Suppressor macrophage treated with lipopolysaccharide for 4 hours (primary cell): ENCODE measurements at regions not wholly inside any gene's neighbourhood (a gene's known extent, or its start where the extent isn't known, plus 50 kb on each side); places are given as distances from the start of the nearest gene placed in this dataset.
"Not testable (repeated sequence)": the region's sequence is repeated elsewhere in the genome, so short reads cannot be mapped to it uniquely, and the experiment has no call there.

ENCODE experiments used
- DNase-seq: peaks from one replicate; pipeline ENCODE4 v3.0.0-alpha.2; 2020

- no peak for DNase-seq
These were observed 478.1 kb downstream of the KLF5 start for GRCh38 chr13:73536865-73537264.

- no peak for DNase-seq
These were observed 476.5 kb downstream of the KLF5 start for GRCh38 chr13:73535341-73535740.

GRCh38 chr13:73532987-73533510 is 474.2 kb downstream of the KLF5 start:
- no peak for DNase-seq

GRCh38 chr13:73532582-73532981 is 473.8 kb downstream of the KLF5 start:
- DNase-seq: no peak

- no peak for DNase-seq
These were observed 472.2 kb downstream of the KLF5 start for GRCh38 chr13:73531014-73531413.

GRCh38 chr13:73522937-73523336 is 464.1 kb downstream of the KLF5 start:
- DNase-seq: no peak

- DNase-seq: no peak
These were observed 463.2 kb downstream of the KLF5 start for GRCh38 chr13:73521985-73522524.

- no peak for DNase-seq
These were observed 462.5 kb downstream of the KLF5 start for GRCh38 chr13:73521290-73521624.

GRCh38 chr13:73520566-73521289 is 461.9 kb downstream of the KLF5 start:
- DNase-seq: no peak

GRCh38 chr13:73520135-73520534 is 461.3 kb downstream of the KLF5 start:
- DNase-seq: not testable (repeated sequence)

- DNase-seq: no peak
These were observed 460.8 kb downstream of the KLF5 start for GRCh38 chr13:73519396-73520116.

GRCh38 chr13:73517766-73518165 is 459.0 kb downstream of the KLF5 start:
- DNase-seq: no peak

GRCh38 chr13:73516731-73517130 is 457.9 kb downstream of the KLF5 start:
- DNase-seq: no peak

GRCh38 chr13:73514208-73514607 is 455.4 kb downstream of the KLF5 start:
- no peak for DNase-seq

GRCh38 chr13:73513751-73514150 is 454.9 kb downstream of the KLF5 start:
- no peak for DNase-seq

- no peak for DNase-seq
These were observed 450.0 kb downstream of the KLF5 start for GRCh38 chr13:73508841-73509240.

- no peak for DNase-seq
These were observed 446.6 kb downstream of the KLF5 start for GRCh38 chr13:73505376-73505890.

GRCh38 chr13:73499695-73500094 is 440.9 kb downstream of the KLF5 start:
- DNase-seq: no peak

GRCh38 chr13:73497430-73497829 is 438.6 kb downstream of the KLF5 start:
- no peak for DNase-seq

GRCh38 chr13:73496711-73497110 is 437.9 kb downstream of the KLF5 start:
- no peak for DNase-seq

- no peak for DNase-seq
These were observed 434.0 kb downstream of the KLF5 start for GRCh38 chr13:73492811-73493210.

GRCh38 chr13:73482556-73482955 is 423.8 kb downstream of the KLF5 start:
- DNase-seq: no peak

- no peak for DNase-seq
These were observed 423.2 kb downstream of the KLF5 start for GRCh38 chr13:73481886-73482445.
